WTC11 (cell line): ENCODE measurements at regions not wholly inside any gene's neighbourhood (a gene's known extent, or its start where the extent isn't known, plus 50 kb on each side); places are given as distances from the start of the nearest gene placed in this dataset.

Experiments used
- MYBL2 ChIP-seq: sonication (generic); formaldehyde crosslinking; IDR thresholded peaks from 2 replicates; pipeline ENCODE4 v1.8.1; 2023; ENCODE audit warnings: mild to moderate bottlenecking, moderate library complexity, missing genetic modification reagents
- TF ChIP-seq, protein P1 (sequence below): fragments of 200-600 bp; IDR thresholded peaks from 2 replicates; pipeline ENCODE4 v1.8.0; 2022; ENCODE audit warnings: antibody characterized with exemption

DNA sequence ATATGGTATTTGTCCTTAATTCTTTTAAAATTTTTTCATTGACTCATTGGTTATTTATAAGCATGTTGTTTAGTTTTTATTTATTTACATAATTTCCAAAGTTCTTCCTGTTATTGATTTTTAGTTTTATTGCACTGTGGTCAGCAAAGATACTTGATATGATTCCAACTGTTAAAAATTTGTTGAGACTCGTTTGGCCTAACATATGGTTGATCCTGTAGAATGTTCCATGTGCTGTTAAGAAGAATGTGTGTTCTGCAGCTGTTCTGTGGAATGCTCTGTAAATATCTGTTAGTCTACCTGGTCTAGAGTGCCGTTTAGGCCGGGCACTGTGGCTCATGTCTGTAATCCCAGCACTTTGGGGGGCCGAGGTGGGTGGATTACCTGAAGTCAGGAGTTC lies 197.7 kb downstream of the CD109 start:
- TF ChIP-seq, protein P1, sequence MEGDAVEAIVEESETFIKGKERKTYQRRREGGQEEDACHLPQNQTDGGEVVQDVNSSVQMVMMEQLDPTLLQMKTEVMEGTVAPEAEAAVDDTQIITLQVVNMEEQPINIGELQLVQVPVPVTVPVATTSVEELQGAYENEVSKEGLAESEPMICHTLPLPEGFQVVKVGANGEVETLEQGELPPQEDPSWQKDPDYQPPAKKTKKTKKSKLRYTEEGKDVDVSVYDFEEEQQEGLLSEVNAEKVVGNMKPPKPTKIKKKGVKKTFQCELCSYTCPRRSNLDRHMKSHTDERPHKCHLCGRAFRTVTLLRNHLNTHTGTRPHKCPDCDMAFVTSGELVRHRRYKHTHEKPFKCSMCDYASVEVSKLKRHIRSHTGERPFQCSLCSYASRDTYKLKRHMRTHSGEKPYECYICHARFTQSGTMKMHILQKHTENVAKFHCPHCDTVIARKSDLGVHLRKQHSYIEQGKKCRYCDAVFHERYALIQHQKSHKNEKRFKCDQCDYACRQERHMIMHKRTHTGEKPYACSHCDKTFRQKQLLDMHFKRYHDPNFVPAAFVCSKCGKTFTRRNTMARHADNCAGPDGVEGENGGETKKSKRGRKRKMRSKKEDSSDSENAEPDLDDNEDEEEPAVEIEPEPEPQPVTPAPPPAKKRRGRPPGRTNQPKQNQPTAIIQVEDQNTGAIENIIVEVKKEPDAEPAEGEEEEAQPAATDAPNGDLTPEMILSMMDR: no peak
- TF ChIP-seq MYBL2 (CRISPR knock-in tag): no peak
